ENCODE measurements at regions not wholly inside any gene's neighbourhood (a gene's known extent, or its start where the extent isn't known, plus 50 kb on each side); places are given as distances from the start of the nearest gene placed in this dataset.

DNA sequence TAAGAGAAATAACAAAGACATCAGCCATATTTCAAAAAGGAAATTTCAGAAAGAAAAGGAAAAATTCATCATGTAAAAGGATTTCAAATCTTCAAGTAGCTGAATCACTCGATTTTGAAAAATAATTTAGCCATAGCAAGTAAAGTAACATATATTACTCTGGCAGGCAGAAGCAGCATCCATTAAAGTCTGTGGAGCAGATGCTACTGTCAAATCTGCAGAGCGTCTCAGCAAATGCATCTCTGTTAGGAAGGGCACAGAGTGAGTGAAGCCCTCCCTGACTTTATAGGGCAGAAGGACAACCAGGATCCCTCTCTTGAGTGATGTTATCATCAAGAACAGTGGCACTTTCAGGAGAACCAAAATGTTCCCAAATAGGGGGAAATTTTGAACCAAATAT lies 445.5 kb downstream of the EFNB2 start:
- TF ChIP-seq, protein P1, sequence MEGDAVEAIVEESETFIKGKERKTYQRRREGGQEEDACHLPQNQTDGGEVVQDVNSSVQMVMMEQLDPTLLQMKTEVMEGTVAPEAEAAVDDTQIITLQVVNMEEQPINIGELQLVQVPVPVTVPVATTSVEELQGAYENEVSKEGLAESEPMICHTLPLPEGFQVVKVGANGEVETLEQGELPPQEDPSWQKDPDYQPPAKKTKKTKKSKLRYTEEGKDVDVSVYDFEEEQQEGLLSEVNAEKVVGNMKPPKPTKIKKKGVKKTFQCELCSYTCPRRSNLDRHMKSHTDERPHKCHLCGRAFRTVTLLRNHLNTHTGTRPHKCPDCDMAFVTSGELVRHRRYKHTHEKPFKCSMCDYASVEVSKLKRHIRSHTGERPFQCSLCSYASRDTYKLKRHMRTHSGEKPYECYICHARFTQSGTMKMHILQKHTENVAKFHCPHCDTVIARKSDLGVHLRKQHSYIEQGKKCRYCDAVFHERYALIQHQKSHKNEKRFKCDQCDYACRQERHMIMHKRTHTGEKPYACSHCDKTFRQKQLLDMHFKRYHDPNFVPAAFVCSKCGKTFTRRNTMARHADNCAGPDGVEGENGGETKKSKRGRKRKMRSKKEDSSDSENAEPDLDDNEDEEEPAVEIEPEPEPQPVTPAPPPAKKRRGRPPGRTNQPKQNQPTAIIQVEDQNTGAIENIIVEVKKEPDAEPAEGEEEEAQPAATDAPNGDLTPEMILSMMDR (IDR thresholded peaks at IDR 0.05; ENCODE audit: low read depth, low read length), result no peak
- no peak for TF ChIP-seq EZH2phosphoT487 (IDR thresholded peaks at IDR 0.05; ENCODE audit: low read depth)

Measured in OCI-LY3 (cell line).